Tibial artery (tissue), 4 donors: ENCODE measurements at regions not wholly inside any gene's neighbourhood (a gene's known extent, or its start where the extent isn't known, plus 50 kb on each side); places are given as distances from the start of the nearest gene placed in this dataset.

Source experiments
- DNase-seq, 2 donors: peaks; one replicate each; pipeline ENCODE4 v3.0.0-alpha.2; 2019
- H3K27ac ChIP-seq, 2 donors: fragments of 200-600 bp; sonication (generic) in 1 of 2; 1 replicate in 1 of 2; 2 replicates in 1 of 2; pipeline ENCODE4 v1.5.1; 2018 to 2019; ENCODE audit warnings: mild to moderate bottlenecking in 1 of 2
- H3K27me3 ChIP-seq, 2 donors: fragments of 200-600 bp; sonication (generic) in 1 of 2; one replicate each; pipeline versions ENCODE4 v1.5.1 to v1.6.0; 2016 to 2019
- H3K36me3 ChIP-seq, 3 donors: fragments of 200-600 bp; sonication (generic) in 2 of 3; one replicate each; pipeline ENCODE4 v1.5.1; 2016 to 2019; ENCODE audit warnings: mild to moderate bottlenecking in 2 of 3
- H3K4me1 ChIP-seq, 4 donors: fragments of 200-600 bp; sonication (generic) in 2 of 4; 1 replicate in 3 of 4; 2 replicates in 1 of 4; pipeline ENCODE4 v1.5.1; 2016 to 2019
- H3K4me3 ChIP-seq, 2 donors: fragments of 200-600 bp; sonication (generic) in 1 of 2; 1 replicate in 1 of 2; 2 replicates in 1 of 2; pipeline ENCODE4 v1.5.1; 2018 to 2019; ENCODE audit warnings: mild to moderate bottlenecking in 2 of 2
- H3K9me3 ChIP-seq, 3 donors: fragments of 200-600 bp; sonication (generic) in 1 of 3; one replicate each; pipeline ENCODE4 v1.5.1; 2016 to 2019
- intact Hi-C: fragments of 100-400 bp; cut with DNase I; formaldehyde crosslinking; loops from one replicate; pipeline ENCODE4 v1.15.0; 2023; ENCODE audit warnings: low total_unique reads
- TF ChIP-seq, protein P1 (sequence below), 2 experiments: fragments of 200-600 bp in 1 of 2; fragments of 450-650 bp in 1 of 2; IDR thresholded peaks; one replicate each; pipeline ENCODE4 v1.5.1; 2017 to 2019; ENCODE audit warnings: antibody characterized with exemption in 2 of 2, mild to moderate bottlenecking in 1 of 2, moderate library complexity in 1 of 2

DNA sequence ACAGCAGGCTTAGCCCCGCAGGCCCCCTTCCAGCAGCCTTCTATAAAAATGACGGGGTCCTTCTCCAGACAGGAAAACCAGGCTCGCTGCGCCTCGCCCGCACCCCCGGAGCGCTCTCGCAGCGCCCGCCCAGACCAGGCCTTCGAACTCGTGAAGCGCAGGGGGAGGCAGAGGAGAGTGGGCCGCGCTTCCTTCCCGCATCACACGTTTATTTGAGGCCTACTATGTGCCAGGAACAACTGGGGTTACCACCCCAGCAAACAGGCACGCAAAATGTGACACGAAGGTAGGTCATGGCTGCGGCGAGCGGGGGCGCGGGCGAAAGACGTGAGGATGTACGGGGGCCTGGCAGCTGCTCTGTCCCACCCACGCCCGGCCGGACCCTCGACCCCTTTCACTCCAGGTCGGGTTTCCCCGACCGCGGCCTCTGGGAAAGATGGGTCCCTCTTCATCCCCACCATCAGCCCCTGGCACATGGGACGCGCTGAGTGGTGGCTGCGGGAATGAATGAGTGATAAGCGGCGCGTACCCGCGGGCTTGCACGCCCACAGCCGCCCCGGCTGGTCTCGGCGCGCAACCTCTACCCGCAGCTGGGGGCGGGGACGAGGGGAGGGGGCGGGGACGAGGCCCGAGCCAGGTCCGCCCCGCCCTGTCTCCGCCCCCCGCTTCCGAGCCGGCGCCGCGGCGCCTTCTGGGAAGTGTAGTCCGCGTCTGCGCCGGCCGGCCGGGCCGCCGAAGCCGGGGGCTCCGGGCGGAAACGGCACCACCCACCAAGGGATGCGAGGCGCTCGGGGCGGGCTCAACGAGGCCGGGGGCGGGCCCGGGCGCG is 59.1 kb downstream of the ZNF467 start:
- TF ChIP-seq, protein P1, sequence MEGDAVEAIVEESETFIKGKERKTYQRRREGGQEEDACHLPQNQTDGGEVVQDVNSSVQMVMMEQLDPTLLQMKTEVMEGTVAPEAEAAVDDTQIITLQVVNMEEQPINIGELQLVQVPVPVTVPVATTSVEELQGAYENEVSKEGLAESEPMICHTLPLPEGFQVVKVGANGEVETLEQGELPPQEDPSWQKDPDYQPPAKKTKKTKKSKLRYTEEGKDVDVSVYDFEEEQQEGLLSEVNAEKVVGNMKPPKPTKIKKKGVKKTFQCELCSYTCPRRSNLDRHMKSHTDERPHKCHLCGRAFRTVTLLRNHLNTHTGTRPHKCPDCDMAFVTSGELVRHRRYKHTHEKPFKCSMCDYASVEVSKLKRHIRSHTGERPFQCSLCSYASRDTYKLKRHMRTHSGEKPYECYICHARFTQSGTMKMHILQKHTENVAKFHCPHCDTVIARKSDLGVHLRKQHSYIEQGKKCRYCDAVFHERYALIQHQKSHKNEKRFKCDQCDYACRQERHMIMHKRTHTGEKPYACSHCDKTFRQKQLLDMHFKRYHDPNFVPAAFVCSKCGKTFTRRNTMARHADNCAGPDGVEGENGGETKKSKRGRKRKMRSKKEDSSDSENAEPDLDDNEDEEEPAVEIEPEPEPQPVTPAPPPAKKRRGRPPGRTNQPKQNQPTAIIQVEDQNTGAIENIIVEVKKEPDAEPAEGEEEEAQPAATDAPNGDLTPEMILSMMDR (IDR thresholded peaks at IDR 0.05), result no peak
- H3K4me3 ChIP-seq, result peak overlapping the region; percentile 63 to 67
- H3K9me3 ChIP-seq, result peaks cover 0 to 22% (median 13%) of the 10 kb centered on the region in 3 donors
- H3K27ac ChIP-seq, result peak overlapping the region; percentile 74 to 80
- H3K27me3 ChIP-seq, result no peaks in the 10 kb centered on the region
- H3K36me3 ChIP-seq, result peaks cover 0 to under 1% (median 0%) of the 10 kb centered on the region in 3 donors
- peak; percentile 82 to 91 for DNase-seq
- intact Hi-C loops, result no loop called here
- peaks cover 4 to 27% (median 22%) of the 10 kb centered on the region in 4 donors for H3K4me1 ChIP-seq

DNA sequence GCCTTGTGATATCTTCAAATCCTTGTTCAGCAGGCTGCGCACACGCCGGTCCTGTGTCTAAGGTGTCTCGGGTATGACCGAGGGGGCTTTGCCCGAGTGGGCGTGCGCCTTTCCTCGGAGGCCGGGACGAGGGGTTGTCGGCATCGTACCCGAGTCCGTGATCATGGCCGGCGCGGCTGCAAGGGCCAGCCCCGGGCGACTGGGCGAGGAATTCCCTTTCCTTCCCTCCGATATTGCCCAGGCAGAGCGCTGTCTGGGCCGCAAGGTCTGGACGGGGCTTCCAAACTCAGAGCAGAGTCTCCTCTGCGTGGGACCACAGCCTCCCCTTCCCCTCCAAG is 59.7 kb downstream of the ZNF467 start:
- no peaks in the 10 kb centered on the region for H3K27me3 ChIP-seq
- TF ChIP-seq, protein P1 (IDR thresholded peaks at IDR 0.05), result no peak
- H3K9me3 ChIP-seq, result peaks cover 0 to 22% (median 13%) of the 10 kb centered on the region in 3 donors
- intact Hi-C loops, result no loop called here
- no peaks in the 10 kb centered on the region for H3K36me3 ChIP-seq
- peaks cover 4 to 27% (median 22%) of the 10 kb centered on the region in 4 donors for H3K4me1 ChIP-seq
- peak overlapping the region in 1 of 2 donors; percentile 22 for H3K27ac ChIP-seq
- DNase-seq, result no peak
- peak overlapping the region; percentile 63 to 67 for H3K4me3 ChIP-seq

DNA sequence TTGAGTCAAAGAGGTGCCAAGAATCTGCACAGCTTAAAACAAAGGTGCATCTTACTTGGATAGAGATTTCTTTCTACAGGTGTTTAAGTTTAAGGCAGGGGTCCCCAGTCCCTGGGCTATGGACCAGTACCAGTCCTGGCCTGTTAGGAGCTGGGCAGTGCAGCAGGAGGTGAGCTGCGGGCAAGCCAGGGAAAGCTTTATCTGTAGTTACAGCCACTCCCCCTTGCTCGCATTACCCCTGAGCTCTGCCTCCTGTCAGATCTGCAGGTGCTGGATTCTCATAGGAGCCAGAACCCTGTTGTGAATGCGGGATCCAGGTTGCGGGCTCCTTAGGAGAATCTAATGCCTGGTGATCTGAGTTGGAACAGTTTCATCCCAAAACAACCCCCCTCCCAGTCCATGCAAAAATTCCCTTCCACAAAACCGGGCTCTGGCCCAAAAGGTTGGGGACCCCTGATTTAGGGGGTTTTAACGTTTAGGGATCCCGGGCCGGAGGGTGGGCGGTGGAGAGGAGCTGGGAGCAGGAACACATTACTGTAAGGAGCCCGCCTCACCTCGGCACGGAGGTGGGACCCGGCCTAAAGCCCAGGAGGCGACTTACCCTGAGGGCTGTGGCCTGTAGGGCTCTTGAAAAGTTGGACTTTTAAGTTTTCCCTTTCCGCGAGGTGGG is 60.2 kb downstream of the ZNF467 start:
- intact Hi-C loops, result no loop called here
- TF ChIP-seq, protein P1 (IDR thresholded peaks at IDR 0.05), result no peak
- peaks cover 4 to 27% (median 22%) of the 10 kb centered on the region in 4 donors for H3K4me1 ChIP-seq
- no peaks in the 10 kb centered on the region for H3K27me3 ChIP-seq
- no peak overlapping the region for H3K27ac ChIP-seq
- DNase-seq, result no peak
- peaks cover 0 to 22% (median 13%) of the 10 kb centered on the region in 3 donors for H3K9me3 ChIP-seq
- peak overlapping the region in 1 of 2 donors; percentile 63 for H3K4me3 ChIP-seq
- H3K36me3 ChIP-seq, result no peaks in the 10 kb centered on the region

DNA sequence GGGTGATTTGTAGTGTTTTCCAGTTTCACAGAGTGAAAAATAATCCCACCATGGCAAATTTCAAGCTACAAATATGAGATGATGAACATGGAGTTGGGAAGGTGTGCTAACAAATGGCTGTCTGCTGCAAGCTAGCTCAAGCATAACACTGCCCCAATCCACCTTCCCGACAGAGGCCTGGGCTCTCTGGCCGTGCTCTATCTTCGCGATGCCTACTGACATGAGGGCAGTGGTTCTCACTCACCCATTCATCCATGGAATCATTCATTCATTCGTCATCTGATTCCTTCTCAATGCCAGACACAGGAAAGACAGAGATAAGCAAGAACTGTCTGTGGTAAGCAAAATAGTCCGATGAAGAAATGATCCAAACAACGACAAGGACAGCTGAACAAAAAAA is 65.4 kb downstream of the ZNF467 start:
- no peak overlapping the region for H3K27ac ChIP-seq
- no peak for DNase-seq
- H3K36me3 ChIP-seq, result no peaks in the 10 kb centered on the region
- H3K9me3 ChIP-seq, result peaks cover 0 to 22% (median 13%) of the 10 kb centered on the region in 3 donors
- no peak overlapping the region for H3K4me3 ChIP-seq
- H3K4me1 ChIP-seq, result no peaks in the 10 kb centered on the region
- peaks cover 0 to 9% of the 10 kb centered on the region in 2 donors for H3K27me3 ChIP-seq
- TF ChIP-seq, protein P1 (IDR thresholded peaks at IDR 0.05), result no peak
- intact Hi-C loops, result no loop called here

DNA sequence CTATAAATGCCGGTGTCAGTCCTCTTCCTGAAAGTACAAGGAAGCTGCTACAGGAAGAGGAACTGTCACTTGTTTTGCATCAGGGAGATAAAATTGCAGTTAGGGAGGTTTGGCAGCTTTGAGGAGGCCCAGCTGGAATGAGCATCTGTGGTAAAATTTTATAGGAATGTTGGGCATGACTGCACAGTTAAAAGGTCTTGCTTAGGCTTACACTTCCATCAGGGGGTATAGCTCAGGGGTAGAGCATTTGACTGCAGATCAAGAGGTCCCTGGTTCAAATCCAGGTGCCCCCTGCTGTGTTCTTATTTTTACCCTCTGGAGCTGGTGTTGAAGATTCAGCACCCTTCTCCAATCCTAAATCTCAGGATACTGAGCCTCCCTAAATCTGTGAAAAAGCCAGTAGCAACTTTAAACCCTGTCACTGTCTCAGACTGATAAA is 65.9 kb downstream of the ZNF467 start:
- Histone ChIP-seq H3K27me3 (peaks cover 0 to 9% of the 10 kb centered on the region in 2 donors), H3K4me1 (no peaks in the 10 kb centered on the region), H3K27ac (no peak overlapping the region), H3K4me3 (no peak overlapping the region), H3K9me3 (peaks cover 0 to 22% (median 13%) of the 10 kb centered on the region in 3 donors), H3K36me3 (no peaks in the 10 kb centered on the region)
- TF ChIP-seq, protein P1 (IDR thresholded peaks at IDR 0.05), result no peak
- intact Hi-C loops, result no loop called here
- no peak for DNase-seq
